SK-N-SH treated with all-trans-retinoic acid at 6 μM for 48 hours (cell line): ENCODE measurements at regions not wholly inside any gene's neighbourhood (a gene's known extent, or its start where the extent isn't known, plus 50 kb on each side); places are given as distances from the start of the nearest gene placed in this dataset.

Source experiments
- ARNTL ChIP-seq: fragments of 450-650 bp; formaldehyde crosslinking; IDR thresholded peaks from 2 replicates; pipeline ENCODE4 v1.5.0; 2020; ENCODE audit warnings: low read depth, mild to moderate bottlenecking, moderate library complexity, borderline replicate concordance
- CSDC2 ChIP-seq: fragments of 250-450 bp; sonication (Bioruptor Pico); IDR thresholded peaks from 2 replicates; pipeline ENCODE4 v1.5.0; 2020; ENCODE audit warnings: mild to moderate bottlenecking, moderate library complexity
- ESRRG ChIP-seq: fragments of 250-450 bp; sonication (Bioruptor Pico); IDR thresholded peaks from 2 replicates; pipeline ENCODE4 v1.6.1; 2021; ENCODE audit warnings: mild to moderate bottlenecking
- ISL1 ChIP-seq: fragments of 250-450 bp; sonication (Bioruptor Pico); IDR thresholded peaks from 2 replicates; pipeline ENCODE4 v2.1.2; 2022; ENCODE audit warnings: mild to moderate bottlenecking, moderate library complexity
- OSR1 ChIP-seq: fragments of 250-450 bp; sonication (Bioruptor Pico); IDR thresholded peaks from 2 replicates; pipeline ENCODE4 v1.8.0; 2022; ENCODE audit warnings: moderate library complexity, mild to moderate bottlenecking, inconsistent platforms
- RARB ChIP-seq: fragments of 250-450 bp; sonication (Bioruptor Pico); IDR thresholded peaks from 2 replicates; pipeline ENCODE4 v1.8.0; 2021; ENCODE audit warnings: mild to moderate bottlenecking, moderate library complexity
- SNAI2 ChIP-seq: fragments of 250-450 bp; sonication (Bioruptor Pico); IDR thresholded peaks from 2 replicates; pipeline ENCODE4 v1.5.0; 2020; ENCODE audit warnings: mild to moderate bottlenecking, moderate library complexity
- TCF4 ChIP-seq: fragments of 250-450 bp; sonication (Bioruptor Pico); IDR thresholded peaks from 2 replicates; pipeline ENCODE4 v1.8.0; 2021; ENCODE audit warnings: mild to moderate bottlenecking, moderate library complexity, borderline replicate concordance
- TOX ChIP-seq: fragments of 250-450 bp; sonication (Bioruptor Pico); IDR thresholded peaks from 2 replicates; pipeline ENCODE4 v1.8.0; 2021; ENCODE audit warnings: mild to moderate bottlenecking, moderate library complexity, borderline replicate concordance
- ZFP30 ChIP-seq: fragments of 450-650 bp; formaldehyde crosslinking; IDR thresholded peaks from 2 replicates; pipeline ENCODE4 v1.5.0; 2022; ENCODE audit warnings: mild to moderate bottlenecking, moderate library complexity
- ZNF70 ChIP-seq: fragments of 450-650 bp; formaldehyde crosslinking; IDR thresholded peaks from 2 replicates; pipeline ENCODE4 v1.5.0; 2020; ENCODE audit warnings: mild to moderate bottlenecking, moderate library complexity
- ZNF8 ChIP-seq: fragments of 450-650 bp; formaldehyde crosslinking; IDR thresholded peaks from 2 replicates; pipeline ENCODE4 v1.5.0; 2020; ENCODE audit warnings: mild to moderate bottlenecking, moderate library complexity
- TF ChIP-seq, protein P1 (sequence below): fragments of 250-450 bp; sonication (Bioruptor Pico); IDR thresholded peaks from 2 replicates; pipeline ENCODE4 v1.5.1; 2020; ENCODE audit warnings: low read depth, mild to moderate bottlenecking, moderate library complexity
- TF ChIP-seq, protein P2 (sequence below): fragments of 250-450 bp; sonication (Bioruptor Pico); IDR thresholded peaks from 2 replicates; pipeline ENCODE4 v1.5.0; 2020; ENCODE audit warnings: mild to moderate bottlenecking, moderate library complexity

DNA sequence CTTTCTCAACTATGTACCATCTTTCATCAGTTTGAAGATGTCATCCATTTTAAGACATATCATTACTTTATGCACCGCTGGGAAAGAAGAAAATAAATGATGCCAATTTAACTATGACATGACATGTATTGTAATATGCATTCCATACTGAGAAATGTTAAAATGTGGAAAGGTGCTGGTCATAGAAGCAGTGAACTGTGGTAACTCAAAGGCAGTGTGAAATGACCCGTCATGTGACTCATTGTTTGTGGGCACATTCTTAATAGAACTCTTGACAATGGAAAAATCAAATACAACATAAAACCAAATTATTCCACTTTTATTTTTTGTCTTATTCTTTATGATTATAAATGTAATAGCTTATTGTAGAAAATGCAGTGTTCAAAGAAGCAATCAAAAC, 455.0 kb upstream of the ST6GAL2 start:
- no peak for TF ChIP-seq ARNTL (CRISPR knock-in tag)
- no peak for TF ChIP-seq ZNF8 (CRISPR knock-in tag)
- no peak for TF ChIP-seq TCF4 (CRISPR knock-in tag)
- TF ChIP-seq RARB (CRISPR knock-in tag), result no peak
- no peak for TF ChIP-seq ZFP30
- TF ChIP-seq, protein P1, sequence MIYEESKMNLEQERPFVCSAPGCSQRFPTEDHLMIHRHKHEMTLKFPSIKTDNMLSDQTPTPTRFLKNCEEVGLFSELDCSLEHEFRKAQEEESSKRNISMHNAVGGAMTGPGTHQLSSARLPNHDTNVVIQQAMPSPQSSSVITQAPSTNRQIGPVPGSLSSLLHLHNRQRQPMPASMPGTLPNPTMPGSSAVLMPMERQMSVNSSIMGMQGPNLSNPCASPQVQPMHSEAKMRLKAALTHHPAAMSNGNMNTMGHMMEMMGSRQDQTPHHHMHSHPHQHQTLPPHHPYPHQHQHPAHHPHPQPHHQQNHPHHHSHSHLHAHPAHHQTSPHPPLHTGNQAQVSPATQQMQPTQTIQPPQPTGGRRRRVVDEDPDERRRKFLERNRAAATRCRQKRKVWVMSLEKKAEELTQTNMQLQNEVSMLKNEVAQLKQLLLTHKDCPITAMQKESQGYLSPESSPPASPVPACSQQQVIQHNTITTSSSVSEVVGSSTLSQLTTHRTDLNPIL (CRISPR knock-in tag), result no peak
- TF ChIP-seq ESRRG (CRISPR knock-in tag), result no peak
- TF ChIP-seq ISL1 (CRISPR knock-in tag), result no peak
- TF ChIP-seq, protein P2, sequence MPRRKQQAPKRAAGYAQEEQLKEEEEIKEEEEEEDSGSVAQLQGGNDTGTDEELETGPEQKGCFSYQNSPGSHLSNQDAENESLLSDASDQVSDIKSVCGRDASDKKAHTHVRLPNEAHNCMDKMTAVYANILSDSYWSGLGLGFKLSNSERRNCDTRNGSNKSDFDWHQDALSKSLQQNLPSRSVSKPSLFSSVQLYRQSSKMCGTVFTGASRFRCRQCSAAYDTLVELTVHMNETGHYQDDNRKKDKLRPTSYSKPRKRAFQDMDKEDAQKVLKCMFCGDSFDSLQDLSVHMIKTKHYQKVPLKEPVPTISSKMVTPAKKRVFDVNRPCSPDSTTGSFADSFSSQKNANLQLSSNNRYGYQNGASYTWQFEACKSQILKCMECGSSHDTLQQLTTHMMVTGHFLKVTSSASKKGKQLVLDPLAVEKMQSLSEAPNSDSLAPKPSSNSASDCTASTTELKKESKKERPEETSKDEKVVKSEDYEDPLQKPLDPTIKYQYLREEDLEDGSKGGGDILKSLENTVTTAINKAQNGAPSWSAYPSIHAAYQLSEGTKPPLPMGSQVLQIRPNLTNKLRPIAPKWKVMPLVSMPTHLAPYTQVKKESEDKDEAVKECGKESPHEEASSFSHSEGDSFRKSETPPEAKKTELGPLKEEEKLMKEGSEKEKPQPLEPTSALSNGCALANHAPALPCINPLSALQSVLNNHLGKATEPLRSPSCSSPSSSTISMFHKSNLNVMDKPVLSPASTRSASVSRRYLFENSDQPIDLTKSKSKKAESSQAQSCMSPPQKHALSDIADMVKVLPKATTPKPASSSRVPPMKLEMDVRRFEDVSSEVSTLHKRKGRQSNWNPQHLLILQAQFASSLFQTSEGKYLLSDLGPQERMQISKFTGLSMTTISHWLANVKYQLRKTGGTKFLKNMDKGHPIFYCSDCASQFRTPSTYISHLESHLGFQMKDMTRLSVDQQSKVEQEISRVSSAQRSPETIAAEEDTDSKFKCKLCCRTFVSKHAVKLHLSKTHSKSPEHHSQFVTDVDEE (CRISPR knock-in tag), result no peak
- no peak for TF ChIP-seq CSDC2
- TF ChIP-seq SNAI2 (CRISPR knock-in tag), result no peak
- TF ChIP-seq TOX (CRISPR knock-in tag), result no peak
- no peak for TF ChIP-seq OSR1 (CRISPR knock-in tag)
- TF ChIP-seq ZNF70 (CRISPR knock-in tag), result no peak
